ENCODE measurements at regions not wholly inside any gene's neighbourhood (a gene's known extent, or its start where the extent isn't known, plus 50 kb on each side); places are given as distances from the start of the nearest gene placed in this dataset.
"Not testable (repeated sequence)": the region's sequence is repeated elsewhere in the genome, so short reads cannot be mapped to it uniquely, and the experiment has no call there.

DNA sequence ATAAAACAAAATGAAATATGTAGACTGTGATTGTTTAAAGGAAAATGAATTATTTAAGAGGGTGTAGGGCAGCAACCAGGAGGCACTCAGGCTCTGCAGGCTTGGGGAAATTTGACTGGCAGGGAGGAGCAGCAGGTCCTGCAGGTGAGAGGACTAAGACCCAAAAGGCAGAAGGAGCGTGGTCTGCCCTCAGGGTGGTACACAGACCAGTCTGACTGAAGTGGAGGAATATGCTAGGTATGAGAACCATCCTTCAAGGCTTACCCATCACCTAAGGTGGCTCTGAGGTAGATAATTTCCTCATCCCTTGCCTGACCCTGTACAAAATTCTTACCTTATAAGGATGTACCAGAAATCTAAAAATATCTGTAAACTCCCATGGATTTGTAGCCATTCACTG, 261.3 kb upstream of the RASGEF1B start:
- DNase-seq (ENCODE audit: low read depth in 2 of 2) = no peak

DNA sequence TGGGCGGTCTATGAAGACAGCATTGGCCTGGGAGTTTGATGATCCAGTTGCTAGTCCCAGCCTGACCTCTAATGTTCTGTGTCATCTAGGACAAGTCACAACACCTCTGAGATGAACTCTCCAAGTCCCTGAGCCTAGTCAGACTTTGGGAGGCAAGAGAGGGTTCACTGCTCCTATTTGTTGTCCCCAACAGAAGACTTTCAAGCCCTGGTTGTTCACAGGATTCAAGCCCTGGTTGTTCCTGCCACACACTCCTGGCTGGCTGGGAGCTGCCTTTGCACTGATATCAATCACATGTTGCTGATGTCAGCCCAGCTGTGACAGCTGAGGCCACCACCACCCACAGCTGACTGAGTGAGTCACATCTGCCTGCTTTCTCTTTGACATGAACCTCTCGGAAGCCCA, 253.2 kb upstream of the RASGEF1B start:
- no peak for DNase-seq (ENCODE audit: low read depth in 2 of 2)

DNA sequence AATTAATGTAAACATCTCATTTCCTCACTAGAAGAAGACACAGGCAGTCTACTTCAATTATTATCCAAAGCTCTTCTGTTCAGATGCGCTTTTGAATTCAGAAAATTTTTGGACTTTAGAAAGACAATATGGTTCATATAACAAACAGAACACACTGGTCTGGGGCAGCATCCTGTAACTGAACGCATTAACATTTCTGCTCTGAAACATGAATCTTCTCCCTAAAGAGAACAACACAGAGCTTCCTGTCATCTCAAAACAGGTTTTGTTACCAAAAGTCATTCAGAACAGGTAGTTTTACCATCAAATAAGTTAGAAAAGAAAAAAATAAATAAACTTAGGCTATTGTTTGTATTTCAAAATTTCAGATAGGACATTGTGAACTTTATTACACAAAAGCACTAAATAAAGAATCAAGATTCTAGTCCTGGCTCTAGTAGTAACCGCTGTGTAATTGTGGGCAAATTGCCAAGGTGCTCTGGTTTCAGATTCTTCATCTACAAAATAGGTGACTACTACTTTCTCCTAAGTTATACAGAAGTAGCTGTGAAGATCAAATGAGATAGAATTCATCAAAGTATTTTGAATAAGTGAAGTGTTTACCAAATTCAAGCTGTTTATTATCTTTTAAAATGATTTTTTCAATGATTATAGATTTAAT, 252.3 kb upstream of the RASGEF1B start:
- DNase-seq (ENCODE audit: low read depth in 2 of 2) = no peak

DNA sequence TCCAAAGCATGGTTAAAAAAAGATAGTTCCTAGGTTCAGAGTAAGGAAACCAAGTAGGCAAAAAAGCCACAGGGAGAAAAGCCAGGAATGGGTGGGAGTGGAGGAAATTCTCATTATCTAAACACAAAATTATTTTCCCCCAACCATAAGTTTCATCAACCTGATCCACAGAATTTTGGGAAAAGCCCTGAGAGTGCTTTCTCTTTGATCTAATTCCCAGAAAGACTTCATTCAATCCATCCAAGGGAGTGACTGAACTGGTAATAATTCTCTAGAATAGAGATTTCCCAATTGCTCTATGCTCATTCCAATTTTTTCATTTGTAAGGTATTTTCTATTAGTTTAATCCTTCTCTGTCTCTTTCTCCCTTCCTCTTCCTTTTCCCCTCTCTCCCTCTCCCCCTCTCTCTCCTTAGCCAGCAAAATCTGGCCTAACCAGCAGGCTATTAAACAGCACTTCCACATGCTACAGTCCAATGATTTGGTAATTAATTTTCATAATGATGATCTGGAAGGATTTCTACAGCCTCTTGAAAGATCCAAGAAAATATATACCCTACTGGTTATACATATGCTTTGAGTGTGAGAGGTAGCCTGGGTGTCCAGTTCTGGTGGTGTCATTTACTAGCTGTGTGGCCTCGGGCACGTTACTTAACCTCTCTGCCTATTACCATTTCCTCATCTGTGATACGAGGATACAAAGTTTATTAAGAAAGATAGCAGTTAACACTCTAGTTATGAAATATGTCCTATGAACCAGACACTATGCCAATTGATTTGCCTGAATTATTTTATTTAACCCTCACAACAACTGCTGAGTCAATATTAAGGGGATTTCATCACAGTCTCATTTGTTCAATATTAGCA, 251.5 kb upstream of the RASGEF1B start:
- DNase-seq (ENCODE audit: low read depth in 2 of 2) = no peak

DNA sequence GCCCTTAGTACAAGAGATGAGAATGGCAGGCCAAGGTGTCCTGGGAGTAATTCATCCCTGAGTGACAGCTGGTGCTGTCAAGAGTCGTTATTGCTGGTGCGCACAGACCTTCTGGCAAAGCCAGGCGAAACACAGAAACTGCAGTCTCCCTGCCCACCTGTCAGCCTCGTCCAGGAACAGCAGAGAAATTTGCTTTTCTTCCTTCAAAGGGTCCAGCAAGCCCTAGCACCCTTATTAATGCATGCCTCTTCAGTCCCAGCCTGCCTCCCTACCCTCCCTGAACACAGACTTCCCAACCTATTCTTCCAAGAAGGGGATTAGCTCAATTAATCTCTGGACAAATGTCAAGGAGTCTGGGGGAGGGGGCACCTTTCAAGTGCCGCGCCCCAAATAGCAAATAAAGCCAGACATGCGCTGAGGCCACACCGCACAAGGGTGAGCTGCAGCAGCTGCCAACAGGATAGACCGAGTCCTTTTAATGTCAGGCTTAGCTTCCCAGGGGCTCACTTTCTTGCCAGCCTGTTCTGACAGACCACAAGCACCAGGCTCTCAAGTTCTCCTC, 250.7 kb upstream of the RASGEF1B start:
- DNase-seq (ENCODE audit: low read depth in 2 of 2) = no peak

DNA sequence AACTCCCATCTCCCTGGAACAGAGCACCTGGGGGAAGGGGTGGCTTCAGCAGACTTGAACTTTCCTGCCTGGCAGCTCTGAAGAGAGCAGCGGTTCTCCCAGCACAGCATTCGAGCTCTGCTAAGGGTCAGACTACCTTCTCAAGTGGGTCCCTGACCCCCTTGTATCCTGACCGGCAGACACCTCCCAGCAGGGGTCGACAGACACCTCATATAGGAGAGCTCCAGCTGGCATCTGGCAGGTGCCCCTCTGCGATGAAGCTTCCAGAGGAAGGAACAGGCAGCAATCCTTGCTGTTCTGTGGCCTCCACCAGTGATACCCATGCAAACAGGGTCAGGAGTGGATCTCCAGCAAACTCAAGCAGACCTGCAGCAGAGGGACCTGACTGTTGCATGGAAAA, 244.1 kb upstream of the RASGEF1B start:
- no peak for DNase-seq (ENCODE audit: low read depth in 2 of 2)

DNA sequence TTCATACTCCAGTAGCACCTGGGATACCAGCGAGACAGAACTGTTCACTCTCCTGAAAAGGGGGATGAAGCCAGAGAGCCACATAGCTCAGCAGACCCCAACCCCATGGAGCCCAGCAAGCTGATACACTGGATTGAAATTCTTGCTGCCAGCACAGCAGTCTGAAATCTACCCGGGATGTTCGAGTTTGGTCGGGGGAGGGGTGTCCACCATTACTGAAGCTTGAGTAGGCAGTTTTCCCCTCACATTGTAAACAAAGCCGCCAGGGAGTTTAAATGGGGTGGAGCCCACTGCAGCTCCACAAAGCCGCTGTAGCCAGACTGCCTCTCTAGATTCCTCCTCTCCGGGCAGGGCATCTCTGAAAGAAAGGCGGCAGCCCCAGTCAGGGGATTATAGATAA, 243.7 kb upstream of the RASGEF1B start:
- not testable (repeated sequence) for DNase-seq (ENCODE audit: low read depth in 2 of 2)

DNA sequence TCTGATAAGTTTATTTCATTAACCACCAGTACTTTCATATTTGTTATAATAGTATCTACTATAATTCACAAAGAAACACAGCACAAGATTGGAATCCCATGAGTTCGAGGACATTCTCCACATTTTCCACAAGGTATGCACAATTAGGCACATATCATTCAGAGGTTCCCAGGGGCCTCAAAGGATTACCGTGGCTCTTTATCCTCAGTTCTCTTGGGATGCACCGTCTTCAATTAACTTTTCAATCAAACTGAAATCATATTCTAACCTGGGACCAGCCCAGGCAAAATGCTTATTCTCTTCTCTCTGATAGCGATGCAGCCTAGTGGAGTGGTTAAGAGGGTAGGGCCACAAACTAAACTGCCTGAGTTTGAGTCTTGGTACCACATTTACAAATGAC, 242.6 kb upstream of the RASGEF1B start:
- DNase-seq (ENCODE audit: low read depth in 2 of 2) = no peak

DNA sequence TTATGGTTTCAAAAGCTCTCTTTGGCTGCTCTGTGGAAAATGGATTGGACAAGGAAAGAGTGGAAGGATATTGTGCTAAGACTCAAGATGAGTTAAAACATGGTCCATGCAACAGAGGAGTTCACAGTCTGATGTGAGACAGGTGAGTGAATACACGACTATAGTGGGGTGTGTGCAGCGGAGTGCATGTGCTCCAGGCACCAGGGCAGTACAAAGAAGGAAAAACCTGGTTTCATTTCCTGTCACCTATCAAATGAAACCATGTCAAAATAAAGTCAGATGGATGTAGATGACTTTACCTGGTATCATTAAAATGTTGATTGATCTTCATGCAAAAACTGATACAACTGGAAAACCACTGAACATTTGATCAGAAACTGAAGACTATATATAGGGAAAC, 241.0 kb upstream of the RASGEF1B start:
- no peak for DNase-seq (ENCODE audit: low read depth in 2 of 2)

DNA sequence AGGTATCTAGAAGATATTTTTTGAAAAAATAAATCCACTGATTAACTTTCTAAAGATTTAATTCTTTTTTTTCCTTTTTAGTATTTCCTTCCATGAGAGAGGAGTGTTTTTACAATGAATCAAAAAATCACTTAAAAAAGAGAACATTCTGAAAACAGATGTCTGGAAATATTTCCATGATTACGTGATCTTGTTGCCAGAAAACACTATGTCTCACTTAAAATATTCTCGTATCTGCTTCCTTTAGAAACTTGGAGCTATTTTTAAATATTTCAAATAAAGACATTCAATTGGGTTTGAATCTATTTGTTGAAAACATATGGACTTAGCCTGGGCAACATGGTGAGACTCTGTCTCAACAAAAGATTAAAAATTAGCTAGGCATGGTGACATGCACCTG, 232.8 kb upstream of the RASGEF1B start:
- DNase-seq (ENCODE audit: low read depth in 2 of 2) = no peak

DNA sequence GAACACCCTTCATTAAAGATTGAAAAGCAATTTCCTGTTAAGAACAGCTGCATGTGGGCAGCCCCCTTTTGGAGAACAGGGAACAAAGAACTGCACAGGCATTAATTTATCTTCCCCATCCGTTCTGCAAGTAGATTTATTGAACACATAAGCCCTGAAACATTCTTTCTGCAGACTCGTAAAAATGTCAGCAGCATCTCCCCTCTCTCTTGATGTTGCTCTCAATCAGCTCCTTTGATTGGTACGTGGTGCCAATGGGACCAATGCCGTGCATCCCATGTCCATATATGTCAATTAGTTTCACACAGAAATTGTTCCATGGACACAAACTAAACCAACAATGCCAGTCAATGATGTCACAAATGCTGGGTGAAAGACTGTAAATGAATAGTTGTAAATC, 228.5 kb upstream of the RASGEF1B start:
- no peak for DNase-seq (ENCODE audit: low read depth in 2 of 2)

DNA sequence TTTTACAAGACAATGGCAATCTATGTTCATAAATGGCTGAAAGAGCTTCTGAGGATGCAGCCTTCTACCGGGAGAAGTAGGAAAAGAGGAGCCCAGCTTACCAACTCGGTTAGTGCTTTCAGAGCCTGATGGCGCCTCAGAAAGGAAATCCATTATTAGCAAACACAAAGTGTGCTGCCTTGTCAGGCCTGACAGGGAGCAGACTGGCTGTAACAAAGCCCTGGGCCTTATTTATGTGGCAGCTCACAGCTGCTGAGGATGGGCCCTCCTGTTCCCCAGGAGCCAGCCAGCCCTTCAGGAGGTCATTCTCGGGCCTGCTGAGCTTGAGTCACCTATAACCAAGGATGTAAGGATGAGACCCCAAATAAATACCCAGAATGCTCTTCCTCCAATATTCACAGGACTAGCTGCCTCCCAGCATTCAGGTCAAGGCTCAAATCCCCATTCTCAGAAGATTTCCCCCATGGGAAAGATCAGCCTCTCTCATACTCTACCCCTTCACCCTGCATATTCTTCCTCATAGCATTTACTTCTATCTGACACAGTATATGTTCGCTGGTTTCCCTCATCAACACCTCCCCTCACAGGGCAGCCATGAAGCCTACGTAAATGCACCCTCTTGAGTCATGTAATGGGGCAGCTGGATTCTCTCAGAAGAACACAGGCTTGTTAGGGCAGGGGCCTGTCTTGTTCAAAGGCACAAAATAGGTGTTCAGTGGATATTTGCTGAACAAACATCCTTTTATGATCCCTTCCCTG, 227.0 kb upstream of the RASGEF1B start:
- no peak for DNase-seq (ENCODE audit: low read depth in 2 of 2)

DNA sequence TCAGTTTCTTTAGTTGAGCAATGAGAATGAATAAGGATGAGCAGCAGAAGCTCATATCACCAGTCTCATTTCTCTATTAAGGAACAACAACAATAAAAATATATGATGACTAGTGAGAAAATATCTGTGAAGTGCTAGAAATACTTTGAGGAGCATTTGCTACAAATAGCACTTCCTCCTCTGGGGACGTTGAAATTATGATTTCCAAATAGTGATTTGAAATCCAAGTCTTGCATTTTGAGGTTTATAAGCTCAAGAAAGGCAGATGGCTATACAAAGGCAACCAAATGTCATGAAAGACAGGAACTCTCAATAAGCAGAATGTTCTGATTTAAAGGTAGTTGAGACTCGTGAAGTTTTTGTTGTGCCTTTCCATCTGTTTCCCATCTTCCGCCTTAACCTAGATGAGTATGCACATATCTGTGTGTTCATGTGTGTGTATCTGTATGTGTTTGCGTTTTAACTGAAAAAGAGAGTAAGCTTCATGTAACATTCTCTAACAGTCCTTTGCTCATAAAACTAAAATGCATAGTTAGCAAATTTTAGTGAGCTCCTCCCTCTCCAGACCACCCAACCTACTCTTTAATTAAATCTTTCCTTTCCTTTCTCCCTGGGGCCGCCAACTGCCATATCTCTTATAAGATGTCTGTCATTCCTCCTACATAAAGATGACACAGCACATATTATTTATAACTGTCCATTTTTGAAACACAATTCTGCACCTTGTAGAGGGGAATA, 222.6 kb upstream of the RASGEF1B start:
- no peak for DNase-seq (ENCODE audit: low read depth in 2 of 2)

DNA sequence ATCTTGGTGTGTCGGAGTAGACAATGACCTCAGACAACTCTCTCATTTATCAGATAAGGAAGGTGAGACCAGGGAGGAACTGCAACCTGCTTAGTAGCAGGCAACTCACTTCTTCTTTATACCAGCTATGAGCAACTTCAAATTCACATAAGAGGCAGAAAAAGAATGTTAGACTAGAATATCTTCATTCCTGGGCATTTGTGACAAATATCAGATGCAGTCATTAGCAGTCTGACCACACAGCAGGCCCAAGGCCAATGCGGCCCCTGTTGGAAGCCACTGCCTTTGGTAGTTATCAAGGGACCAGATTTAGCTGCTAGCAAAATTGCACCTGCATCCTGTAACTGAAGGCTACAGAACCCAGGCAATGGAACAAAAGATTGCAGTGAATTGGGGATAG, 219.2 kb upstream of the RASGEF1B start:
- DNase-seq (ENCODE audit: low read depth in 2 of 2) = no peak

DNA sequence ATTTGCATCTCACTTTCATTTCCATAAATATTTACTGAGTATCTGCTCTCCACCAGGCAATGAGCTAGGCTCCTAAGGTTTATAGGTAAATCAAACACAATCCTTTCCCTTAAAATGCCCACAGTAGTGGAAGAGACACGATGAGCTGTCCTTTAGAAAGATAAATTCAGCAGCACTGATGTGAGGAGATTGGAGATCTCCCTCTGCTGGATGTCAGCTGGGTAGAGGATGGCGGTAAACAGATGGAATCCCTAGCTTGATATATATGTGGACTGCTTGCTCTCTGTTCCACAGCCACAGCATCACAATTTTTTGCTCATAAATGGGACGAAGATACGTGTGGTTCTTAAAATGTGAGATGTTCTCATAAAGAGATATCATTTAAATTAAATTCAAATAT, 216.4 kb upstream of the RASGEF1B start:
- no peak for DNase-seq (ENCODE audit: low read depth in 2 of 2)

DNA sequence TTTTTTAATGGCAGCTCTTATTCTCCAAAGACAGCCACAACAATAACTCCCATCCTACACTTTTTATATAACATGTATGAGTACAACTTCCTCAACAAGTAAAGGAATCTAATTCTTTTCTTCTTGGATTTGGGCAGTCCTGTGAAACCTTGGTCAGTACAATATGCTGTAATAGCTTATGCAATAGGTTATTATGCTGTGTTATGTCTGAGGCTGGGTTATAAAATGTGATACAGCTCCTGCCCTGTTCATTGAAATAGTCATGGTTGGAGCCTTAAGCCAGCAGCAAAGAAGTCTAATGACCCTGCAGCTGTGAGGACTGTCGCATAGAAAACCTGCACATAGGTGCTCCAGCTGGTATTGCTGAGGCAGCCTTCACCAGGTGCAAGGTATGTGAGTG, 215.8 kb upstream of the RASGEF1B start:
- no peak for DNase-seq (ENCODE audit: low read depth in 2 of 2)

DNA sequence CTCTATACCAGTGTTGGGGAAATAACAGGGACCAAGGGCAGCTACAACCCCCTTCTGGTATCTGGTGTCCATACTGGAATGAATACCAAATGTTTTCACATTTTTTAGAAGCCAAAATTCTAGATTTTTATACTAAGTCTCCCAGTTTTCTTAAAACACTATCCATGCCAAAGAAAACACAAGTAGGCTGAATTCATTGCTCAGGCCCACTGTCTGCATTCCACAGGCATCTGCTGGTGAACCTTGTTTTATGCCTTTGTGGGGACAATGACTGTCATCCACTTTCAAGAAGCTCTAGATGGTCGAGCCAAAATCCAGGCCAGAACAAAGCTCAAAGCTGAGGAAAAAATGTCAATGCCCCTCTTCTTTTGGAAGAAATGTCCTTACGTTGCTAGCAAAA, 213.4 kb upstream of the RASGEF1B start:
- no peak for DNase-seq (ENCODE audit: low read depth in 2 of 2)

DNA sequence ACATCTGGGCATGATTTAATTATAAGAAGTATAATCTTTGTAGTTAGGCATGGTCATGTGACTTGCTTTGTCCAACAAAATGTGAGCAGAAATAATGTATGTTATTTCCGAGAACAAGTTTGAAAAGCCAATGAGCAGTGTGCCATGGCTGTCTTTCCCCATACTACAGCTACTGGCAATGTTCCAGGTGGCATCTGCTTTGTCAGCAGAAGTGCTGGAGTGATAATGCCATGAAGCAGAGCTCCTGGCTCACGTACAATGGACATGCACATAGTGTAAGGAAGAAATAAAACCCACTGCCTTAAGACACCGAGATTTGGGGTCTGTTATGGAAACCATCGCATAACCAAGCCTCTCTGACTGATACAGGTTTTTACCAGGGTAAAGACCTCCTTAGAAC, 212.6 kb upstream of the RASGEF1B start:
- no peak for DNase-seq (ENCODE audit: low read depth in 2 of 2)

DNA sequence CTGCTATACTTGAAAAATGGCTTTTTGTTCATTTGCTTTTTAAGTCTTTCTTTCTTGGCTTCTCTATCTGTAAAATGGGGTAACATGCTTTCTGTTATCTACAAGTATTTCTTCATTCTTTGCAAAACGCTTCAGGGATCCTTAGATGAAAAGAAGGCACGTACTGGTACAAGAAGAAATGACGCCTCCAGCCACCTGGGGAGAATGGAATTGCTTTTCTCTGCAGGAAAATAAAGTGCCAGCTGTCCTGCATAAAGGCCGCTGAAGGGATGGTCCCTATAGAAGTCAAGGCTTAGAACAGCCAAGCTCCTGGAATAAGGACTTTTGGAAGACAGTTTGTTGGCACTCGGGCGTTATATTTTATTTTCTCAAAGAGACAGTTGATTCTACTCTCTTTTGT, 210.8 kb upstream of the RASGEF1B start:
- DNase-seq (ENCODE audit: low read depth in 2 of 2) = no peak

DNA sequence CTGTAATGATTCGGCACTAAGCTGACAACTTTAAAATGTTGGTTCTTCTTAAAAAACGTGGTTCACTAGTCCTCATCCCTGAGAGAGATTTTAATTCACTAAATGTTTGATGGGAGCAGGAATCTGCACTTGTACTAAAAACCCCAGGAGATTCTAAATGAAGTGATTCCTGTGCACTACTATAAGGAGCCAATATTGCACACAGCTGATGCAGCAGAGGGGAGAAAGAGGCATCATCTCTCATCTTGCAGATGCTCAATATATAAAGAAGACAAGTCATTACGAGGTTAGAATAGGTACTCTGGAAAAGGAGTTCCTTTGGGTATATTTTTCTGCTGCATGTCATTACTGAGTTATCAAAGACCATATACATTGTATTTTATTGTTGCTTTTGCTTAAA, 207.6 kb upstream of the RASGEF1B start:
- no peak for DNase-seq (ENCODE audit: low read depth in 2 of 2)

DNA sequence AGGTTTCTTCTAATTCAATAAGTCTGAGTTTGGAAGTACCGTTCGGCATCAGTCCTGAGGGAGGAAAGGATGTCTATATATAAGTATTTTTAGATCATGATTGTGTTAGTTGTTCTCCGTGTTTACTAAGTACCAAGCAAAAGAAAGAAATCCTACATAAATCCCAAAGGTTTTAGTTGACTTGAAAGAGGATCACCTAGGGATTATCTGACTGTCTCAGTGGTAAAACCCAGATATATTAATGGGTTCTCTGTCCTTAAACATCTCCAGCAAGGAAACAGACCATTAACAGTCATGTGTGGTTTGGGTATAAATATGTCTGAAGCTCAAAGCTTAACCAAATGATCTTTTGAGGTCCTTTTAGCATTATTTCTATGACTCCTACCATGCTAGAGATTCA, 207.1 kb upstream of the RASGEF1B start:
- no peak for DNase-seq (ENCODE audit: low read depth in 2 of 2)

DNA sequence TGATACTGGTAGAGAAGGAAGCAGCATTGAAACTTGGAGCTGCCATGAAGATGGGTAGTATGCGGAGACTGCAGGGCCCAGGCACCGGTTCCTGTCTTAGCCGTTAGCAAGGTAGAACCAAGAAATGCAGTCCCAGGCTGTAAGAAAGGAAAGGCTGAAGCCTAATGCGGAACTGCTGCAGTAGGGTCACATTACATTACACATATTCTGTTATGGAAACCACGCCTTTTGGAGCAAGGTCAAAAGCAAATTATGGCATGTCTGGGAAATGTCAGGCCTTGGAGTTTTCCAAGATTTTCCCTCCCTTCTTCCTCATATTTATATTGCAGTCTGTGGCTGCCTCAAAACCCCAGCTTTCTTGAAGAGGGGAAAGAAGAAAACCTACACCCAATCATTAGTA, 204.8 kb upstream of the RASGEF1B start:
- no peak for DNase-seq (ENCODE audit: low read depth in 2 of 2)
